ENCODE measurements at regions not wholly inside any gene's neighbourhood (a gene's known extent, or its start where the extent isn't known, plus 50 kb on each side); places are given as distances from the start of the nearest gene placed in this dataset.
"Not testable (repeated sequence)": the region's sequence is repeated elsewhere in the genome, so short reads cannot be mapped to it uniquely, and the experiment has no call there.

- in situ Hi-C loops (cut with MboI; ENCODE audit: low sequenced_read_pairs, unreplicated experiment): no loop called here
- DNase-seq (ENCODE audit: low spot score): no peak
Observed at GRCh38 chr3:173289072-173289471, 108.5 kb upstream of the NLGN1 start.

GRCh38 chr3:173287361-173287760 lies 110.2 kb upstream of the NLGN1 start:
- DNase-seq (ENCODE audit: low spot score): no peak
- in situ Hi-C loops (cut with MboI; ENCODE audit: low sequenced_read_pairs, unreplicated experiment): no loop called here
- TF ChIP-seq, protein P1, sequence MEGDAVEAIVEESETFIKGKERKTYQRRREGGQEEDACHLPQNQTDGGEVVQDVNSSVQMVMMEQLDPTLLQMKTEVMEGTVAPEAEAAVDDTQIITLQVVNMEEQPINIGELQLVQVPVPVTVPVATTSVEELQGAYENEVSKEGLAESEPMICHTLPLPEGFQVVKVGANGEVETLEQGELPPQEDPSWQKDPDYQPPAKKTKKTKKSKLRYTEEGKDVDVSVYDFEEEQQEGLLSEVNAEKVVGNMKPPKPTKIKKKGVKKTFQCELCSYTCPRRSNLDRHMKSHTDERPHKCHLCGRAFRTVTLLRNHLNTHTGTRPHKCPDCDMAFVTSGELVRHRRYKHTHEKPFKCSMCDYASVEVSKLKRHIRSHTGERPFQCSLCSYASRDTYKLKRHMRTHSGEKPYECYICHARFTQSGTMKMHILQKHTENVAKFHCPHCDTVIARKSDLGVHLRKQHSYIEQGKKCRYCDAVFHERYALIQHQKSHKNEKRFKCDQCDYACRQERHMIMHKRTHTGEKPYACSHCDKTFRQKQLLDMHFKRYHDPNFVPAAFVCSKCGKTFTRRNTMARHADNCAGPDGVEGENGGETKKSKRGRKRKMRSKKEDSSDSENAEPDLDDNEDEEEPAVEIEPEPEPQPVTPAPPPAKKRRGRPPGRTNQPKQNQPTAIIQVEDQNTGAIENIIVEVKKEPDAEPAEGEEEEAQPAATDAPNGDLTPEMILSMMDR (IDR thresholded peaks at IDR 0.05; ENCODE audit: borderline replicate concordance, control extremely low read depth, extremely low read depth, insufficient read depth, missing control alignments): no peak

More at GRCh38 chr3:173289072-173289471, 108.5 kb upstream of the NLGN1 start:
- TF ChIP-seq, protein P1 (IDR thresholded peaks at IDR 0.05; ENCODE audit: borderline replicate concordance, control extremely low read depth, extremely low read depth, insufficient read depth, missing control alignments): no peak

DNA sequence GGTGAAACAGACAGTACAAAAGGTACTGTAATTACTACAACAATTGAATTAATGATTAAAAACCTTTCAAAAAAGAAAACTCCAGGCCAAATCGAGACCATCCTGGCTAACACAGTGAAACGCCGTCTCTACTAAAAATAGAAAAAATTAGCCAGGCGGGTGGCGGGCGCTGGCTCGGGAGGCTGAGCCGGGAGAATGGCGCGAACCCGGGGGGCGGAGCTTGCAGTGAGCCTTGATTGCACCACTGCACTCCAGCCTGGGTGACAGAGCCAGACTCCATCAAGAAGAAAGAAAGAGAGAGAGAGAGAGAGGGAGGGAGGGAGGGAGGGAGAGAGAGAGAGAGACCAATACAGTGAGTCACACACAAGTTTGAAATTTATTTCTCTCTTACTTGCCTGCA lies 111.0 kb upstream of the NLGN1 start:
- in situ Hi-C loops (cut with MboI; ENCODE audit: low sequenced_read_pairs, unreplicated experiment); DNase-seq (ENCODE audit: low spot score): not testable (repeated sequence)

GRCh38 chr3:173284301-173284700 lies 113.2 kb upstream of the NLGN1 start:
- DNase-seq (ENCODE audit: low spot score): no peak
- in situ Hi-C loops (cut with MboI; ENCODE audit: low sequenced_read_pairs, unreplicated experiment): no loop called here
- TF ChIP-seq, protein P1 (IDR thresholded peaks at IDR 0.05; ENCODE audit: borderline replicate concordance, control extremely low read depth, extremely low read depth, insufficient read depth, missing control alignments): no peak

DNA sequence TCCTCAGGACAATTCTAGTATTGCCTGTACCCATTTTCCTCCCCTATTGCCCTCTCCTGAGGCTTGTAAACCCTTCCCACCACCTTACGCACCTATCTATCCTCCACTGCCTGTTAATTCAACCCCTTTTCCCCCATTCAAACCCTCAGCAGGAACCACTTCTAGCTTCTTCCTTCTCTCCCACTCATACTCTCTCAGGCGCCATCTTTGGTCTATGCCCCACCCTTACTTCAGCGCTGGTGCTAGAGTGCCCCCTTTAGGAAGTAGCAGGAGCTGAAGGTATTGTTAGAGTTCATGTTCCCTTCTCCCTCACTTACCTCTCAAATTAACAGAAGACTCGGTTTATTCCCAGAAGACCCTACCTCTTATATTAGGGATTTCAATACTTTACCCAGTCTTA lies 121.8 kb upstream of the NLGN1 start:
- in situ Hi-C loops (cut with MboI; ENCODE audit: low sequenced_read_pairs, unreplicated experiment): no loop called here
- TF ChIP-seq, protein P1 (IDR thresholded peaks at IDR 0.05; ENCODE audit: borderline replicate concordance, control extremely low read depth, extremely low read depth, insufficient read depth, missing control alignments): no peak
- DNase-seq (ENCODE audit: low spot score): peak; percentile 22

DNA sequence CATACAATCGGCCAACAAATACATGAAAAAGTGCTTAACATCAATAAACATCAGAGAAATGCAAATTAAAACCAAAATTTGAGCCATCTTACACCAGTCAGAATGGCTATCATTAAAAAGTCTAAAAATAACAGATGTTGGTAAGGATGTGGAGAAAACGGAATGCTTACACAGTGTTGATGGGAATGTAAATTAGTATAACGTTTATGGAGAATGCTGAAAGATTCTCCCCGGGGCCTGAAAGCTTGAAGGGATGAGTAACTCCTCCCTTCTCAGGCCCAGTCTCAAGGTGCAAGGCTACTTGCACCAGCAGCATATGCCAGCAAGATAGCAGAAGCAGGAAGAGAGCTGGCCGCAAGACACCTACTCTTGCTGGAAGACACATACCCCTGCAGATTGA lies 123.7 kb upstream of the NLGN1 start:
- TF ChIP-seq, protein P1 (IDR thresholded peaks at IDR 0.05; ENCODE audit: borderline replicate concordance, control extremely low read depth, extremely low read depth, insufficient read depth, missing control alignments): no peak
- in situ Hi-C loops (cut with MboI; ENCODE audit: low sequenced_read_pairs, unreplicated experiment): no loop called here
- DNase-seq (ENCODE audit: low spot score): no peak

- in situ Hi-C loops (cut with MboI; ENCODE audit: low sequenced_read_pairs, unreplicated experiment): no loop called here
- TF ChIP-seq, protein P1 (IDR thresholded peaks at IDR 0.05; ENCODE audit: borderline replicate concordance, control extremely low read depth, extremely low read depth, insufficient read depth, missing control alignments): no peak
- DNase-seq (ENCODE audit: low spot score): no peak
Observed at GRCh38 chr3:173268781-173269180, 127.7 kb upstream of the SPATA16 start.
